ENCODE measurements at regions not wholly inside any gene's neighbourhood (a gene's known extent, or its start where the extent isn't known, plus 50 kb on each side); places are given as distances from the start of the nearest gene placed in this dataset.

GRCh38 chr13:79185580-79185979 lies 220.5 kb downstream of the RBM26 start (continued):
- TF ChIP-seq, protein P1, sequence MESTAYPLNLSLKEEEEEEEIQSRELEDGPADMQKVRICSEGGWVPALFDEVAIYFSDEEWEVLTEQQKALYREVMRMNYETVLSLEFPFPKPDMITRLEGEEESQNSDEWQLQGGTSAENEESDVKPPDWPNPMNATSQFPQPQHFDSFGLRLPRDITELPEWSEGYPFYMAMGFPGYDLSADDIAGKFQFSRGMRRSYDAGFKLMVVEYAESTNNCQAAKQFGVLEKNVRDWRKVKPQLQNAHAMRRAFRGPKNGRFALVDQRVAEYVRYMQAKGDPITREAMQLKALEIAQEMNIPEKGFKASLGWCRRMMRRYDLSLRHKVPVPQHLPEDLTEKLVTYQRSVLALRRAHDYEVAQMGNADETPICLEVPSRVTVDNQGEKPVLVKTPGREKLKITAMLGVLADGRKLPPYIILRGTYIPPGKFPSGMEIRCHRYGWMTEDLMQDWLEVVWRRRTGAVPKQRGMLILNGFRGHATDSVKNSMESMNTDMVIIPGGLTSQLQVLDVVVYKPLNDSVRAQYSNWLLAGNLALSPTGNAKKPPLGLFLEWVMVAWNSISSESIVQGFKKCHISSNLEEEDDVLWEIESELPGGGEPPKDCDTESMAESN (CRISPR knock-in tag; conservative IDR thresholded peaks at IDR 0.05), result no peak
- TF ChIP-seq ZNF605 (CRISPR knock-in tag; IDR thresholded peaks at IDR 0.05) (no peak), PTBP1 (IDR thresholded peaks at IDR 0.05; ENCODE audit: low read depth, low read length, poor library complexity, severe bottlenecking) (no peak), ZNF264 (CRISPR knock-in tag; IDR thresholded peaks at IDR 0.05) (no peak), ZBTB49 (CRISPR knock-in tag; IDR thresholded peaks at IDR 0.05; ENCODE audit: borderline replicate concordance) (no peak), ZNF207 (IDR thresholded peaks at IDR 0.05; ENCODE audit: borderline replicate concordance) (no peak), NFYB (CRISPR knock-in tag; IDR thresholded peaks at IDR 0.05) (no peak), ZNF224 (CRISPR knock-in tag; IDR thresholded peaks at IDR 0.05) (no peak), HOXA5 (CRISPR knock-in tag; IDR thresholded peaks at IDR 0.05) (no peak), RFXAP (CRISPR knock-in tag; IDR thresholded peaks at IDR 0.05; ENCODE audit: borderline replicate concordance) (no peak), PAWR (CRISPR knock-in tag; IDR thresholded peaks at IDR 0.05; ENCODE audit: borderline replicate concordance) (no peak), ZNF850 (CRISPR knock-in tag; conservative IDR thresholded peaks at IDR 0.05) (no peak)
- TF ChIP-seq, protein P2, sequence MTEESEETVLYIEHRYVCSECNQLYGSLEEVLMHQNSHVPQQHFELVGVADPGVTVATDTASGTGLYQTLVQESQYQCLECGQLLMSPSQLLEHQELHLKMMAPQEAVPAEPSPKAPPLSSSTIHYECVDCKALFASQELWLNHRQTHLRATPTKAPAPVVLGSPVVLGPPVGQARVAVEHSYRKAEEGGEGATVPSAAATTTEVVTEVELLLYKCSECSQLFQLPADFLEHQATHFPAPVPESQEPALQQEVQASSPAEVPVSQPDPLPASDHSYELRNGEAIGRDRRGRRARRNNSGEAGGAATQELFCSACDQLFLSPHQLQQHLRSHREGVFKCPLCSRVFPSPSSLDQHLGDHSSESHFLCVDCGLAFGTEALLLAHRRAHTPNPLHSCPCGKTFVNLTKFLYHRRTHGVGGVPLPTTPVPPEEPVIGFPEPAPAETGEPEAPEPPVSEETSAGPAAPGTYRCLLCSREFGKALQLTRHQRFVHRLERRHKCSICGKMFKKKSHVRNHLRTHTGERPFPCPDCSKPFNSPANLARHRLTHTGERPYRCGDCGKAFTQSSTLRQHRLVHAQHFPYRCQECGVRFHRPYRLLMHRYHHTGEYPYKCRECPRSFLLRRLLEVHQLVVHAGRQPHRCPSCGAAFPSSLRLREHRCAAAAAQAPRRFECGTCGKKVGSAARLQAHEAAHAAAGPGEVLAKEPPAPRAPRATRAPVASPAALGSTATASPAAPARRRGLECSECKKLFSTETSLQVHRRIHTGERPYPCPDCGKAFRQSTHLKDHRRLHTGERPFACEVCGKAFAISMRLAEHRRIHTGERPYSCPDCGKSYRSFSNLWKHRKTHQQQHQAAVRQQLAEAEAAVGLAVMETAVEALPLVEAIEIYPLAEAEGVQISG (CRISPR knock-in tag; IDR thresholded peaks at IDR 0.05), result peak; percentile 44
- TF ChIP-seq, protein P3, sequence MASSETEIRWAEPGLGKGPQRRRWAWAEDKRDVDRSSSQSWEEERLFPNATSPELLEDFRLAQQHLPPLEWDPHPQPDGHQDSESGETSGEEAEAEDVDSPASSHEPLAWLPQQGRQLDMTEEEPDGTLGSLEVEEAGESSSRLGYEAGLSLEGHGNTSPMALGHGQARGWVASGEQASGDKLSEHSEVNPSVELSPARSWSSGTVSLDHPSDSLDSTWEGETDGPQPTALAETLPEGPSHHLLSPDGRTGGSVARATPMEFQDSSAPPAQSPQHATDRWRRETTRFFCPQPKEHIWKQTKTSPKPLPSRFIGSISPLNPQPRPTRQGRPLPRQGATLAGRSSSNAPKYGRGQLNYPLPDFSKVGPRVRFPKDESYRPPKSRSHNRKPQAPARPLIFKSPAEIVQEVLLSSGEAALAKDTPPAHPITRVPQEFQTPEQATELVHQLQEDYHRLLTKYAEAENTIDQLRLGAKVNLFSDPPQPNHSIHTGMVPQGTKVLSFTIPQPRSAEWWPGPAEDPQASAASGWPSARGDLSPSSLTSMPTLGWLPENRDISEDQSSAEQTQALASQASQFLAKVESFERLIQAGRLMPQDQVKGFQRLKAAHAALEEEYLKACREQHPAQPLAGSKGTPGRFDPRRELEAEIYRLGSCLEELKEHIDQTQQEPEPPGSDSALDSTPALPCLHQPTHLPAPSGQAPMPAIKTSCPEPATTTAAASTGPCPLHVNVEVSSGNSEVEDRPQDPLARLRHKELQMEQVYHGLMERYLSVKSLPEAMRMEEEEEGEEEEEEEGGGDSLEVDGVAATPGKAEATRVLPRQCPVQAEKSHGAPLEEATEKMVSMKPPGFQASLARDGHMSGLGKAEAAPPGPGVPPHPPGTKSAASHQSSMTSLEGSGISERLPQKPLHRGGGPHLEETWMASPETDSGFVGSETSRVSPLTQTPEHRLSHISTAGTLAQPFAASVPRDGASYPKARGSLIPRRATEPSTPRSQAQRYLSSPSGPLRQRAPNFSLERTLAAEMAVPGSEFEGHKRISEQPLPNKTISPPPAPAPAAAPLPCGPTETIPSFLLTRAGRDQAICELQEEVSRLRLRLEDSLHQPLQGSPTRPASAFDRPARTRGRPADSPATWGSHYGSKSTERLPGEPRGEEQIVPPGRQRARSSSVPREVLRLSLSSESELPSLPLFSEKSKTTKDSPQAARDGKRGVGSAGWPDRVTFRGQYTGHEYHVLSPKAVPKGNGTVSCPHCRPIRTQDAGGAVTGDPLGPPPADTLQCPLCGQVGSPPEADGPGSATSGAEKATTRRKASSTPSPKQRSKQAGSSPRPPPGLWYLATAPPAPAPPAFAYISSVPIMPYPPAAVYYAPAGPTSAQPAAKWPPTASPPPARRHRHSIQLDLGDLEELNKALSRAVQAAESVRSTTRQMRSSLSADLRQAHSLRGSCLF (CRISPR knock-in tag; IDR thresholded peaks at IDR 0.05; ENCODE audit: borderline replicate concordance), result no peak
- TF ChIP-seq, protein P4, sequence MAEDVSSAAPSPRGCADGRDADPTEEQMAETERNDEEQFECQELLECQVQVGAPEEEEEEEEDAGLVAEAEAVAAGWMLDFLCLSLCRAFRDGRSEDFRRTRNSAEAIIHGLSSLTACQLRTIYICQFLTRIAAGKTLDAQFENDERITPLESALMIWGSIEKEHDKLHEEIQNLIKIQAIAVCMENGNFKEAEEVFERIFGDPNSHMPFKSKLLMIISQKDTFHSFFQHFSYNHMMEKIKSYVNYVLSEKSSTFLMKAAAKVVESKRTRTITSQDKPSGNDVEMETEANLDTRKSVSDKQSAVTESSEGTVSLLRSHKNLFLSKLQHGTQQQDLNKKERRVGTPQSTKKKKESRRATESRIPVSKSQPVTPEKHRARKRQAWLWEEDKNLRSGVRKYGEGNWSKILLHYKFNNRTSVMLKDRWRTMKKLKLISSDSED (CRISPR knock-in tag; IDR thresholded peaks at IDR 0.05), result no peak
